ENCODE measurements at regions not wholly inside any gene's neighbourhood (a gene's known extent, or its start where the extent isn't known, plus 50 kb on each side); places are given as distances from the start of the nearest gene placed in this dataset.
"Not testable (repeated sequence)": the region's sequence is repeated elsewhere in the genome, so short reads cannot be mapped to it uniquely, and the experiment has no call there.

- DNase-seq: no peak
Measured at GRCh38 chr3:101138817-101139216, 145.6 kb upstream of the ABI3BP start.

- DNase-seq: no peak
Measured at GRCh38 chr3:101134331-101134730, 141.1 kb upstream of the ABI3BP start.

- DNase-seq: no peak
Measured at GRCh38 chr3:101133652-101134051, 140.4 kb upstream of the ABI3BP start.

- DNase-seq: not testable (repeated sequence)
Measured at GRCh38 chr3:101133197-101133596, 140.0 kb upstream of the ABI3BP start.

- no peak for DNase-seq
Measured at GRCh38 chr3:101131767-101132166, 138.5 kb upstream of the ABI3BP start.

- DNase-seq: no peak
Measured at GRCh38 chr3:101128786-101129185, 135.6 kb upstream of the ABI3BP start.

- DNase-seq: no peak
Measured at GRCh38 chr3:101128001-101128400, 134.8 kb upstream of the ABI3BP start.

- DNase-seq: no peak
Measured at GRCh38 chr3:101124125-101124524, 130.9 kb upstream of the ABI3BP start.

- DNase-seq: no peak
Measured at GRCh38 chr3:101123081-101123480, 129.9 kb upstream of the ABI3BP start.

- DNase-seq: no peak
Measured at GRCh38 chr3:101122681-101123080, 129.5 kb upstream of the ABI3BP start.

GRCh38 chr3:101120039-101120438 is 126.8 kb upstream of the ABI3BP start:
- DNase-seq: no peak

GRCh38 chr3:101119535-101119934 is 126.3 kb upstream of the ABI3BP start:
- DNase-seq: no peak

- no peak for DNase-seq
Measured at GRCh38 chr3:101117980-101118379, 124.8 kb upstream of the ABI3BP start.

- no peak for DNase-seq
Measured at GRCh38 chr3:101117465-101117864, 124.2 kb upstream of the ABI3BP start.

GRCh38 chr3:101110295-101110694 is 117.1 kb upstream of the ABI3BP start:
- not testable (repeated sequence) for DNase-seq

- DNase-seq: no peak
Measured at GRCh38 chr3:101104321-101104720, 111.1 kb upstream of the ABI3BP start.

GRCh38 chr3:101102678-101103296 is 109.6 kb upstream of the ABI3BP start:
- no peak for DNase-seq

GRCh38 chr3:101100361-101101009 is 107.3 kb upstream of the ABI3BP start:
- no peak for DNase-seq

- DNase-seq: no peak
Measured at GRCh38 chr3:101099791-101100190, 106.6 kb upstream of the ABI3BP start.

GRCh38 chr3:101096444-101096843 is 103.2 kb upstream of the ABI3BP start:
- no peak for DNase-seq

- DNase-seq: no peak
Measured at GRCh38 chr3:101095693-101096430, 102.6 kb upstream of the ABI3BP start.

- DNase-seq: no peak
Measured at GRCh38 chr3:101091489-101091888, 98.3 kb upstream of the ABI3BP start.

GRCh38 chr3:101085752-101086151 is 92.5 kb upstream of the ABI3BP start:
- DNase-seq: no peak

- DNase-seq: no peak
Measured at GRCh38 chr3:101084404-101084803, 91.2 kb upstream of the ABI3BP start.

Data from hippocampal formation (tissue), 2 donors.